SK-N-SH treated with all-trans-retinoic acid at 6 μM for 48 hours (cell line): ENCODE measurements at regions not wholly inside any gene's neighbourhood (a gene's known extent, or its start where the extent isn't known, plus 50 kb on each side); places are given as distances from the start of the nearest gene placed in this dataset.

Source experiments
- ATAC-seq: fragments of 200-7000 bp; cut with Tn5 transposase; 3 replicates; pipeline ENCODE4 v1.9.1; 2020; ENCODE audit warnings: mild to moderate bottlenecking, moderate library complexity
- BACH2 ChIP-seq: fragments of 250-450 bp; sonication (Bioruptor Pico); IDR thresholded peaks from 2 replicates; pipeline ENCODE4 v1.9.0; 2021; ENCODE audit warnings: mild to moderate bottlenecking, borderline replicate concordance
- CREB5 ChIP-seq: fragments of 250-450 bp; sonication (Bioruptor Pico); IDR thresholded peaks from 2 replicates; pipeline ENCODE4 v1.5.1; 2020; ENCODE audit warnings: low read depth, mild to moderate bottlenecking, moderate library complexity
- CSDC2 ChIP-seq: fragments of 250-450 bp; sonication (Bioruptor Pico); IDR thresholded peaks from 2 replicates; pipeline ENCODE4 v1.5.0; 2020; ENCODE audit warnings: mild to moderate bottlenecking, moderate library complexity
- CSRNP3 ChIP-seq: fragments of 250-450 bp; sonication (Bioruptor Pico); IDR thresholded peaks from 2 replicates; pipeline ENCODE4 v1.5.1; 2021; ENCODE audit warnings: mild to moderate bottlenecking, moderate library complexity
- ESRRG ChIP-seq: fragments of 250-450 bp; sonication (Bioruptor Pico); IDR thresholded peaks from 2 replicates; pipeline ENCODE4 v1.6.1; 2021; ENCODE audit warnings: mild to moderate bottlenecking
- OSR1 ChIP-seq: fragments of 250-450 bp; sonication (Bioruptor Pico); IDR thresholded peaks from 2 replicates; pipeline ENCODE4 v1.8.0; 2022; ENCODE audit warnings: moderate library complexity, mild to moderate bottlenecking, inconsistent platforms
- PATZ1 ChIP-seq: fragments of 250-450 bp; sonication (Bioruptor Pico); IDR thresholded peaks from 2 replicates; pipeline ENCODE4 v1.8.0; 2020; ENCODE audit warnings: mild to moderate bottlenecking, moderate library complexity, borderline replicate concordance
- POU6F1 ChIP-seq: fragments of 250-450 bp; sonication (Bioruptor Pico); IDR thresholded peaks from 2 replicates; pipeline ENCODE4 v1.8.0; 2021; ENCODE audit warnings: low read depth, mild to moderate bottlenecking, moderate library complexity, borderline replicate concordance
- PPARA ChIP-seq: fragments of 250-450 bp; sonication (Bioruptor Pico); IDR thresholded peaks from 2 replicates; pipeline ENCODE4 v1.5.0; 2020; ENCODE audit warnings: mild to moderate bottlenecking, borderline replicate concordance
- RARB ChIP-seq: fragments of 250-450 bp; sonication (Bioruptor Pico); IDR thresholded peaks from 2 replicates; pipeline ENCODE4 v1.8.0; 2021; ENCODE audit warnings: mild to moderate bottlenecking, moderate library complexity
- SNAI2 ChIP-seq: fragments of 250-450 bp; sonication (Bioruptor Pico); IDR thresholded peaks from 2 replicates; pipeline ENCODE4 v1.5.0; 2020; ENCODE audit warnings: mild to moderate bottlenecking, moderate library complexity
- TCF4 ChIP-seq: fragments of 250-450 bp; sonication (Bioruptor Pico); IDR thresholded peaks from 2 replicates; pipeline ENCODE4 v1.8.0; 2021; ENCODE audit warnings: mild to moderate bottlenecking, moderate library complexity, borderline replicate concordance
- TOX ChIP-seq: fragments of 250-450 bp; sonication (Bioruptor Pico); IDR thresholded peaks from 2 replicates; pipeline ENCODE4 v1.8.0; 2021; ENCODE audit warnings: mild to moderate bottlenecking, moderate library complexity, borderline replicate concordance
- TSHZ2 ChIP-seq: fragments of 250-450 bp; sonication (Bioruptor Pico); IDR thresholded peaks from 2 replicates; pipeline ENCODE4 v1.5.0; 2020; ENCODE audit warnings: mild to moderate bottlenecking, moderate library complexity
- ZC3H10 ChIP-seq: fragments of 250-450 bp; sonication (Bioruptor Pico); IDR thresholded peaks from 2 replicates; pipeline ENCODE4 v1.5.1; 2021; ENCODE audit warnings: mild to moderate bottlenecking, moderate library complexity
- ZFP30 ChIP-seq: fragments of 450-650 bp; formaldehyde crosslinking; IDR thresholded peaks from 2 replicates; pipeline ENCODE4 v1.5.0; 2022; ENCODE audit warnings: mild to moderate bottlenecking, moderate library complexity
- ZNF565 ChIP-seq: fragments of 450-650 bp; formaldehyde crosslinking; conservative IDR thresholded peaks from 2 replicates; pipeline ENCODE4 v1.5.0; 2020; ENCODE audit warnings: low read depth, mild to moderate bottlenecking, moderate library complexity
- ZNF8 ChIP-seq: fragments of 450-650 bp; formaldehyde crosslinking; IDR thresholded peaks from 2 replicates; pipeline ENCODE4 v1.5.0; 2020; ENCODE audit warnings: mild to moderate bottlenecking, moderate library complexity

- TF ChIP-seq CSRNP3 (CRISPR knock-in tag) (no peak), POU6F1 (no peak), ZC3H10 (CRISPR knock-in tag) (no peak)
Measured at GRCh38 chr6:40807484-40807883, 220.3 kb upstream of the LRFN2 start (continued).

GRCh38 chr6:40806256-40806864 lies 219.2 kb upstream of the LRFN2 start:
- TF ChIP-seq ZNF565 (no peak), RARB (CRISPR knock-in tag) (no peak), ZFP30 (no peak), TOX (CRISPR knock-in tag) (no peak), PPARA (no peak), ZNF8 (CRISPR knock-in tag) (no peak), CSRNP3 (CRISPR knock-in tag) (no peak), ESRRG (CRISPR knock-in tag) (no peak), BACH2 (CRISPR knock-in tag) (no peak), CSDC2 (CRISPR knock-in tag) (no peak), PATZ1 (CRISPR knock-in tag) (no peak), OSR1 (CRISPR knock-in tag) (no peak), ZC3H10 (CRISPR knock-in tag) (no peak), TCF4 (CRISPR knock-in tag) (no peak), CREB5 (CRISPR knock-in tag) (no peak), SNAI2 (CRISPR knock-in tag) (no peak), TSHZ2 (no peak)
- peak; percentile 42; the same call in 2 of the 3 replicates for ATAC-seq

GRCh38 chr6:40805336-40805735 lies 218.2 kb upstream of the LRFN2 start:
- TF ChIP-seq ZFP30 (no peak), ESRRG (CRISPR knock-in tag) (no peak), CSRNP3 (CRISPR knock-in tag) (no peak), ZC3H10 (CRISPR knock-in tag) (no peak), OSR1 (CRISPR knock-in tag) (no peak), TOX (CRISPR knock-in tag) (no peak), ZNF8 (CRISPR knock-in tag) (no peak), ZNF565 (no peak), TCF4 (CRISPR knock-in tag) (no peak), PATZ1 (CRISPR knock-in tag) (no peak)
- ATAC-seq = no peak
